ENCODE measurements at regions not wholly inside any gene's neighbourhood (a gene's known extent, or its start where the extent isn't known, plus 50 kb on each side); places are given as distances from the start of the nearest gene placed in this dataset.
"Not testable (repeated sequence)": the region's sequence is repeated elsewhere in the genome, so short reads cannot be mapped to it uniquely, and the experiment has no call there.

DNA sequence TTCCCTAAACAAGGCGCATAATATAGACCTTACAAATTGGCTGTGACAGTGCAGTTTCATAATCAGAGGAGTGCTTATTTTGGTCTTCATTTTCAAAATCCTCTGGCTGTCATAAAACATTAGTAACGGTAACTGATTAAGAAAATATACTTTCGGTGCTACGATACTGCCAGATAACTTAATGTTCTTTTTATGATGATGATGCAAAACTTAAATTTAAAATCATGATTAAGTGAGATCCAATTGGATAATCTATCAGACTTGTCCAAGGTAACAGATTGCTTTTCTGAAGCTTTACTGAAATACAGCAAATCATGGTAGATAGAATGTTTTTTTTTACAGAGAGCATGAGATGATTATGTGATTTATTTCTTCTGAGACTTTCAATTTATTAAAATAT is 364.2 kb upstream of the CNTN3 start:
- no peak for DNase-seq (ENCODE audit: low read depth in 2 of 2, low spot score in 1 of 2)

DNA sequence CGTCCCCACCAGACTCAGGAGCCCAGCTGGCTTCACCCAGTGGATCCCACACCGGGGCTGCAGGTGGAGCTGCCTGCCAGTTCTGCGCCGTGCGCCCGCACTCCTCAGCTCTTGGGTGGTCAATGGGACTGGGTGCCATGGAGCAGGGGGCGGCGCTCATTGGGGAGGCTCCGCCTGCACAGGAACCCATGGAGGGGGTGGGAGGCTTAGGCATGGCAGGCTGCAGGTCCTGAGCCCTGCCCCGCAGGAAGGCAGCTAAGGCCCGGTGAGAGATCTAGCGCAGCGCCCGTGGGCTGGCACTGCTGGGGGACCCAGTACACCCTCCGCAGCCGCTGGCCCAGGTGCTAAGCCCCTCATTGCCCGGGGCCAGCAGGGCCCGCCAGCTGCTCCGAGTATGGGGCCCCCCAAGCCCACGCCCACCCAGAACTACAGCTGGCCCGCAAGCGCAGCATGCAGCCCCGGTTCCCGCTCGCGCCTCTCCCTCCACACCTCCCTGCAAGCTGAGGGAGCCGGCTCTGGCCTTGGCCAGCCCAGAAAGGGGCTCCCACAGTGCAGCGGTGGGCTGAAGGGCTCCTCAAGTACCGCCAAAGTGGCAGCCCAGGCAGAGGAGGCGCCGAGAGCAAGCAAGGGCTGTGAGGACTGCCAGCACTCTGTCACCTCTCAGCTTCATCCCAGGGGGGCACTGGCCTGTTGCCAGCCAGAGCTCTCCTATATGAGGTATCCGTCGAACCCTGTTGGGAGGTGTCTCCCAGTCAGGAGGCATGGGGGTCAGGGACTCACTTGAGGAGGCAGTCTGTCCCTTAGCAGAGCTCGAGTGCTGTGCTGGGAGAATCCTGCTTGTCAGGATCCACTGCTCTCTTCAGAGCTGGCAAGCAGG is 370.8 kb upstream of the CNTN3 start:
- DNase-seq (ENCODE audit: low read depth in 2 of 2, low spot score in 1 of 2): not testable (repeated sequence)

DNA sequence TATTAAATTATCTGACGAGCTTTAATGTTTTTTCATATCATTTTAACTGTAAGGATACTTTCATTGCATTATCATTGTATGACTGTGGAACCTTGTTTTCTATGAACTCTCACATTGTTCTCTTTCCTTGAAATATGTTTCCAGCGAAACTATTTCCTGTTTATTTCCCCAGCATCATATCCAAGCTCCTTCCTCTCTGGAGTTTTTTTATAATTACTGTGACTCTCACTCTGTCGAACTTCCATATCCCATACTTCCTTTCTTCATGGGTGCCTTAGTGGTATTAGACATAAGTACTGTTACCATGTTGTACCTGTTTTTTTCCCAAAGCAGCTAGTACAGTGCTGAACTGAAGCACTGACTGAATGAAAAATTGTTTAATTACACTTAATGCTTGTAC is 373.6 kb upstream of the CNTN3 start:
- no peak for DNase-seq (ENCODE audit: low read depth in 2 of 2, low spot score in 1 of 2)

DNA sequence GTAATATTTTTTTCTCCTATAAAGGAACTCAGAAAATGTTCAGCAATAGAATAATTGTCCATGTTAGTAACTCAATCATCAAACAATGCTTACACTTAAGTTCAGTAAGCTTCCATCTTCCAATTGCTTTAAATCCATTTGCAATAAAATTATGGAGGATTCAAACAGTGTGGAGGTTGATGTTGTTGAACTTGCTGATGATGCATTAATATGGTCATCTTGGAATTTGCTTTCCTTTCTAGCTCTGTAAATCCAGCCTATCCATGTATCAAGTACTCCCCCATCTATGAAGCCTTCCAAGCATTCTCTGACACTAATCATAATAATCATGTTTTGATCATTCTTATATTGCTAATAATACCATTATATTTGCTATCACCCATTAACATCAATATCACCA is 378.4 kb upstream of the CNTN3 start:
- no peak for DNase-seq (ENCODE audit: low read depth in 2 of 2, low spot score in 1 of 2)

DNA sequence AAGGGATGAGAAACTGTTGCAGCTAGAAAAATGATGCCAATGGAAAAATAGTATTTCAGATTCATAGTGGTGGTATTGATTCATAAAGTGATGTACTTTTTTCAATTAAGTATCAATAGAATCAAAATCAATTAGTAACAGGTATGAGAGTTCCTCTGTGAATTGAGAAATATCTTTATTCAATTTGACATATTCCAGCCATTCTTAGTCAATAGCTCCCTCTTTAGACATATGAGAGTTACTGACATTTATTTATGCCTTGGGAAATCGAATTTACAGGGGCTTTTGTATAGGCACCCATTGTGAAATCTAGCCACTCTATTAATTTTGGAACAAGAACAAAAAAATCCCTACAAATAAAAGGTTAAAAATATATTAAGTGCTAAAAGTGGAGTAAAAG is 386.9 kb upstream of the CNTN3 start:
- DNase-seq (ENCODE audit: low read depth in 2 of 2, low spot score in 1 of 2): no peak

DNA sequence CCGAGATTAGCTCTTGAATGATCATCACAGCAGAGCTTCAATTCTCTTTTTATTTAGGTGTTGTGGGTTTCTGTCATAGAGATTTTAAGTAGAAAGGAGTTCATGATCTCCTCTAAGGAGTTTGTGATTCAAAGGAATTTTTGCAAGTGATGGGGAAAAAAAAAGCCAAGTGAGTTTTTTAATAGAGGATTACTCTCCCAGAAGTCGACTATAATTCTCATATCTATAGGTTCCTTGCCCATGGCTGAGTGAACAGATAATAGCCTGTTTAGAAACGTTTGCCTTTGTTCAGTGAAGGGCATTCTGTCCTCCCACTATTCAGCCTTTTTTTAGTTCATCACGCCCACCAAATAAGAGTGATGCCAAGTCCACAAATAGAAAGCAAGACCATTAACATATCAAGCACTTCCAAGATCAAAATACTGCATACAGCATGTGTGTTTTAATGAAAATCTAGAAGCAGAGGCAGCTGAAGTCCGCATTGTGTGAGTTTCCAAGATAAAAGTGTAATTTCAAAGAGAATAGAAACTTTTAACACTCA is 398.4 kb upstream of the CNTN3 start:
- DNase-seq (ENCODE audit: low read depth in 2 of 2, low spot score in 1 of 2): no peak

DNA sequence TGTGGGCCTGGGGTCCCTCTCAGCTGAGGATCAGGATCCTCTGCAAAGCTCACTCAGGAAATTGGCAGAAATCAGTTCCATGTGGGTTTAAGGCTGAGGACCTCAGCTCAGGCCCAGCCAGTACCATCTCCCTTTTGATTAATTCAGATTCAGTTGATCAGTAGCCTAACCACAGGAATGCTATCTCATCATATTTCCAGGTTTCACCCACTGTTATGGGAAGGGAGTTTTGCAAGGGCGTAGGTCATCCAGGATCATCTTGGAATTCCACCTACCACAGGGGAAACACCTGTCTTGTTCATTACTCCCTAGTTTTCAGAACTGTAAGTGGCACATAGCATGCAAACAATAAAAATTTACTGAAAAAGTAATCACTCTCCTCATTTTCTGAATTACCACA is 399.5 kb upstream of the CNTN3 start:
- no peak for DNase-seq (ENCODE audit: low read depth in 2 of 2, low spot score in 1 of 2)

DNA sequence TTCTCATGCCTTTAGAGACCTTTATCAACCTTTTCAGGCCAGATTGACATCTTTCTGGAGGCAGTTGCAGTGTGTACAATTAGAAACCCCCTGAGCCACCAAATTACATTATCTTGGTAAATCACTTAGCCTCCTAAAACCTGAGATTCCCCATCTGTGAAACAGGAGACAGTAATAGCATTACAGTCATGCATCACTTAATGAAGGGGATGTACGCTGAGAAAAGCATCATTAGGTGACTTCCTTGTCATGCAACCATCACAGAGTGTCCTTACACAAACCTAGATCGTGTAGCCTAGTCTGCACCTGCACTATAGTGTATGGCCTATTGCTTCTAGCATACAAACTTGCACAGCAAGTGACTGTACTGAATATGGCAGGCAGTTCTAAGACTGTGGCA is 400.8 kb upstream of the CNTN3 start:
- no peak for DNase-seq (ENCODE audit: low read depth in 2 of 2, low spot score in 1 of 2)

DNA sequence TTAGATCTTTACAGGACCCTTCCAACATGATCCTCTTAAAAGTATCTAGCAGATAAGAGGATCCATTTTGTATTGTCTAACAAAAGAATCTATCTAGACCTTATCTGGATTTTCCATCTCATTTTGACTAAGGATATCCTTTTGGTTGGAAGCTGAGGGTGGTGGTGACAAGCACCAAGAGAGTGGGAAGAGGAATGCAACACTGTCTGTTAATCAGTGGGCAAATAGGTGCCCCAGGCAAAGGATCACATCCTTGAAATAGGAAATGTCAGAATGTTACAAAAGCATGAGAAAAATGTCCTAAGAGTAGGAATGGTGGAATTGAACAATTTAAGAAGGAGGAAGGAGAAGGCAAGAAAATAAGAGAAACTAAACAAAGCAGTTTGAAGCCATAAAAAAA is 420.7 kb upstream of the CNTN3 start:
- no peak for DNase-seq (ENCODE audit: low read depth in 2 of 2, low spot score in 1 of 2)

DNA sequence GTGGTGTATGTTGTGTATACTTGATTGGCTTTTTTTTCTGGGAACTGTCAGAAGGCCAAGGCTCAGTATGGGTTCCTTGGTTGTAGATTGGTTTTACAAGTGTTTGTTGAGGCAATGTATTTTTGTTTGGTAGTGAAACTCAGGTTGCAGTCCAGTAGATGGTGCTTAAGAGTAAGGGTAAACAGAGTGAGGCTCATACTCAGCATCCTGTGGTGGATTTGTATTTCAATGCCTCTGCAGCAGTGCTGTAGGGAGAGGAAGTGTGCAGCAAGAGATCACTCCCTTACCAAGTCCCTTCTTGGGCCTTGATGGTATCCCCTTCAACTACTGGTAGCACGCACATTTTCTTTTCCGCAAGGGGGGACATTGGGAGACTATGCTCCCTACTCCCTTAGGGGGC is 428.5 kb upstream of the CNTN3 start:
- no peak for DNase-seq (ENCODE audit: low read depth in 2 of 2, low spot score in 1 of 2)

DNA sequence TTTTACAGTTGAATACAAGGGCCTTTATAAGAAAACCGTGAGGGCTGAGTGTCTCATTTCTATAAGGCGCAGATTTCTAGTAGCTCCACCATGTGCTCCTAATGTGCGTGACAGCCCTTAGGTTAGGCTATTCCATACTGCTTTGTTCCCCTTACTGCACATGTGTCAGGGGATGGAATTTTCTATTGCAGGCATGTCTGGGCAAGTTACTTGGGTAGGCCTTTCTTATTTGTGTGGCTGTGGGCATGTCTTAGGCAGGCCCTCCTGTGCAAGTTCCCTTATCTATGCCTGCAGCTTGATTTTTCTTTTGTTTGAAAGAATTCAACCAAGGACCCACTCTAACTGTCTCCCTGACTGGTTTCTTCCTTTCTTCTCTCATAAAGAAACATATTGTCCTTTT is 434.2 kb upstream of the CNTN3 start:
- no peak for DNase-seq (ENCODE audit: low read depth in 2 of 2, low spot score in 1 of 2)

DNA sequence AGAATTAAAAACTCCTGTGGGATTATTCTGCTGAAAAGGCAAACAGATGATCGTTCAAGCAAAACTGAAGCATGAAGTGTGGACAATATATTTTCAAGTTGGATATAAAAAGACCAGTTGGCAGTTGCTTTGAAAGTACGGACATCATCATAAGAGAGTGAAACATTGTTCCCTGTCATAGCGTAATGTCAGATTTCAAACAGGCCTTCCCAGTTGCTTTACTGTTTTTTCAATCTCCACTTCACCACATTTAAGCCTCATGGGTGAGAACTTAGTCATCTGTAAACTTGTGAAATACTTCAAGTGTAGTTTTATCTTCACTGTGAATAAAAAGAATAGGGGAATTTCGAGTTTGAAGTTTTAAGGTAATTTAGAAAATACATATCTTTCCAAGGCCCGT is 435.1 kb upstream of the CNTN3 start:
- DNase-seq (ENCODE audit: low read depth in 2 of 2, low spot score in 1 of 2): no peak

DNA sequence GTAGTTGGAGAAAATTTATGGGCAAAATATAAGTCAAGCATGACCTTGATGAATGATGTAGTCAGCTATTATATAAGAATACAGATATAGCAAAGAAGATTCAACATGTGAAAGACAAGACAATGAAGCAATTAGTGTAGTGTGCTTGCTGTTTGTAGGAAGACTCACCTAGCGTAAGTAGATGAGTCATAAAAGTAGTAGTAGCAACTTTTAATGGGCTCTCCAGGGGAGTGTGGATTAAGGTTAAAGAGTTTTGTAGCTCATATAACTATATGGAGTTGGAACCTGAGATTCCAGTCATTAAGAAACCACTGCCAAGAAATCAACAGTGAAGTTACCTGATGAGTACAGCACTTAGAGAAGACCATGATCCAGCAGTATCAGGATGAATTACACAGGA is 444.7 kb upstream of the CNTN3 start:
- no peak for DNase-seq (ENCODE audit: low read depth in 2 of 2, low spot score in 1 of 2)

DNA sequence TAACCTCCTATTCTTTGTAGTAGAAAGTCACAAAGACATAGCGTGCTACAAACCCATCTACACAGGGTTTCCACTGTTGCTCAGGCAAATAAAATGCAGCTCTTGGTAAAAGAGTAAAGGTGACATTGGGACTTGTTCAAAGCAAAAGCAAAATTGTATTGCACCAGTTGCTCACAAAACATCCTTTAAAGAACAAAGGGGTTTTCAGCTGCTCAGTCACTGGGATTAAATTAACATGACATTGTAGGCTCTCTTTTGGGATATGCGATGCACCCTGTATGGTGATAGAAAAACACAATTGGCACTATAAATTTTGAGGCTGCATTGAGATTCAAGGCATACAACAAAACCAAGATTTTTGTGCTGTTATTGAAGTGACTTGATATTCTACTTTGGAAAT is 447.3 kb upstream of the CNTN3 start:
- DNase-seq (ENCODE audit: low read depth in 2 of 2, low spot score in 1 of 2): no peak

DNA sequence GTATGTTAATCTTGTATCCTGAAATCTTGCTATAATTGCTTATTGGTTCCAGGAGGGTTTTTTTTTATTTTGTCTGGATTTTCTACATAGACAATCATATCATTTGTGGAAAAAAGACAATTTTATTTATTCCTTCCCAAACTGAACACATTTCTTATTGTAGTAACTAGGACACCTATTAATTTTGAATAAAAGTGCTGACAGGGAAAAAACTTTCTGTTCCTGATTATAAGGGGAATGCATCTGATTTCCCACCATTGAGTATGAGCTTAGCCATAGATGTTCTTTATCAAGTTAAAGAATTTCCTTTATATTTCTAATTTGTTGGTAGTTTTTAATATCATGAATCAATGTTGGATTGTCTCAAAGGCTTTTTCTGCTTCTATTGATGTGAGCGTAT is 460.7 kb upstream of the CNTN3 start:
- no peak for DNase-seq (ENCODE audit: low read depth in 2 of 2, low spot score in 1 of 2)

DNA sequence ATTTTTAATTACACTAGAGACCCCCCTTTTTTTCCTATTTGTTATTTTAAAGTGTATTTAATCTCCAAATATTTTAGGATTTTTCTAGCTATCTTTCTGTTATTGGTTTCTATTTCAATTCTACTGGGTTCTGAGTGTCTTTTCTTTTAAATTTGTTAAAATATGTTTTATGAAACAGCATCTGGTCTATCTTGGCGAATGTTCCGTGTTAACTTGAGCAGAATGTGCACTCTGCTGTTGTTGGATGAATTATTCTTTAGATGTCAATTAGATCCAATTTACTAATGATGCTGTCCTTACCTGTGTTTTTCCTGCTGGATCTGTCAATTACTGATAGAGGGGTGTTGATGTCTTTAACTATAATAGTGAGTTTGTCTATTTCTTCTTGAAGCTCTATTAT is 462.0 kb upstream of the CNTN3 start:
- DNase-seq (ENCODE audit: low read depth in 2 of 2, low spot score in 1 of 2): no peak

DNA sequence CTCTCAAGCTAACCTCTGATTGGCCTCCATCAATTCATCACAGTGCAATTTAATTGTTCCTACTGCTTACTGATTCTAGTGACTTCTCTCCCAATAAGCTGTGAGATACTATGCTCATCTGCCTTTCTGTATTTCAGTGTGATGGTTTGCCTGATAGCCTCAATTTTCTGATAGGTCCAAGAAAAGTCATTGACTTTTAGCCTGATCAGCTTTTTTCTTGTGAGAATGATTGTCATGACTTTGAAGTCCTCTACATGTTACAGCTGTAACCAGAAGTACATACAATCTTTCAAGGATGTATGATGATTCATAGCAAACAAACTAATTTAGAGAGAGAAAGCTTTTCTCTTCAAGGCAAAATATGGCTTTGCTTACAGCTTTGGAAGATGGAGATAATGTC is 463.8 kb upstream of the CNTN3 start:
- DNase-seq (ENCODE audit: low read depth in 2 of 2, low spot score in 1 of 2): no peak

DNA sequence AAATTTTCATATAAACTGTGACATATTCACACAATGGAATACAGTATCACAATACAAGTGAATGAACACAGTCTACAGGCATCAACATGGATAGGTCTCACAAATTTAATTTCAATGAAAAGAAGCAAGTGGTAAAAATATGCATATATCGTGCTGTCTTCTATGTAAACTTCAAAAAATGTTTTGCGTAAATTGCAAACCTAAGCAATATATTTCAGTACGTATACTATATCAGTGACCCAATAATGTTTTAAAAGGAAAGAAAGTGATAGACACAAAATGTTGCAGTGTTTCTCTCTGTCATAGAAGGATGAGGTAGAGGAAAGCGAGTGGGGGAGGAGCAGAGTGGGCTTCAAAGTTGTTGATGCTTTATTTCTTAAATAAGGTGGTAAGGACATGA is 468.4 kb upstream of the CNTN3 start:
- no peak for DNase-seq (ENCODE audit: low read depth in 2 of 2, low spot score in 1 of 2)

DNA sequence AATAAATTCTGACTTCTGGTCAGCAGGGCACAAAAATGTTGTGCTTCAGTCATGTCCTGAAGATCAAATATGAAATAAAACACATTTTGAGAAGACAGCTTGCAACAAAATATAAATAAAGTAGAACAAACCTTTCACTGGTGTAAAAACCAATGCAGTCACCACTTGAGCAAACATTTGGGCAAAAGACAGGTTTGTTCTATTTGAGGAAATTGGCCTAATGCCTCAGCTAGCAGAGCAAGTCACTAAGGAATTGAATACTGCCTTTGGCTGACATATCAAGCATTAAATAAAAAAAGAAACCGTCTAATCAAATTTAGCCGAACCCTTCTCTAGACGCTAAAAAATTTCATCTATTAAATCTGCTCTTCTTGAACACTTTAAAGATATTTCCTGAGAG is 475.4 kb upstream of the CNTN3 start:
- no peak for DNase-seq (ENCODE audit: low read depth in 2 of 2, low spot score in 1 of 2)

DNA sequence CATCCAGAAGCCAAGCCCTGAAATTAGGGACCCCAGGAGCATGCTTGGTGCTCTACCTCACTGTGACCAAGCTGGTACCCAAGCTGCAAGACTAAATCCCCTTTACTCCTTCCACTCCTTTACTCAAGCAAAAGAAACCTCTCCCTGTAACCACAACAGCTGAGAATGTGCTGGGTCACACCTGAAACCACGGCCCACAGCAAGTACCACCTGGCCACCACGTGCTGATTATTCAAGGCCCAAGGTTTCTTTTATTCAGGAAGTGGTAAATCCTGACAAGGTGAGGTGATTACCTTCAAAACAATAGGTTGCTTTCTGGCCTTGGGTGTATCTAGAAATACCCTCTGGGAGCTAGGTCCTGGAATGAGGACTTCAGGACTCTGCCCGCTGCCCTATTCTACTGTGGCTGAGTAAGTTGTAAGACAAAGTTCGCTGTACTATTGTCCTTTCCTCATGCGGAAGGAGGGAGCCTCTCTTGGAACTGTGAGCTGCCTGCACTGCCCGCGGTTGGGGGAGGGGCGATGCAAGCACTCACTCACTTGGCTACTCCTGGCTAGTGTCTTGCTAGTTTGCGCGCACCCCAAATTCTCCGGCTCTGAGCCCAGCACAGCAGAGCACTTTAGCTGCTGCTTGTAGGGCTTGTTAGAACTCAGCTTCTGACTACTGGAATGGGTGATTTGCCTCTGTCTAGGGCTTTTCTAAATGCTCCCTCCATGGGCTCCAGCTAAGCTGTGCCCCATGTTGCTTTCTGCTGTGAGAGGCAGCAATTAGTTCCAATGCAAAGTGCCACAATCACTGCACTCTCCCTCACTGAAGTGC is 487.1 kb upstream of the CNTN3 start:
- DNase-seq (ENCODE audit: low read depth in 2 of 2, low spot score in 1 of 2): no peak

DNA sequence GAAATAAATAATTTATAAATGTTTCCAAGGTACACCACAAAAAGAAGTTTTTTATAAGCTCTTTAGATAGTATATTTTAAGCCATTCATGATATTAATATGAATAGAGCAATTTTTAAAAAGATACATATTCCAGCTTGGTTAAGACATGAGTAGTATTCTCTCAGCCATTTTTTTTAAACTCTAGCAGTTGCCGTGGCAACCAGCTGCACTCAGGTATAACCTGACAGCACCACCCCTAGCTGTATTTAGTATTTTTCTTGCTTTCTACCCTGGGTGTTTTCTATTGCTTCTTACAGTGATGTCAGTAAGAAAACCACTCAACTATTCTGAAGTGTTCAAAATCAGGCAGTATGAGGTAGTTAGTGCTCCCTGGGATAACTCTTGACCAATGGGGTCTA is 496.3 kb upstream of the CNTN3 start:
- no peak for DNase-seq (ENCODE audit: low read depth in 2 of 2, low spot score in 1 of 2)

DNA sequence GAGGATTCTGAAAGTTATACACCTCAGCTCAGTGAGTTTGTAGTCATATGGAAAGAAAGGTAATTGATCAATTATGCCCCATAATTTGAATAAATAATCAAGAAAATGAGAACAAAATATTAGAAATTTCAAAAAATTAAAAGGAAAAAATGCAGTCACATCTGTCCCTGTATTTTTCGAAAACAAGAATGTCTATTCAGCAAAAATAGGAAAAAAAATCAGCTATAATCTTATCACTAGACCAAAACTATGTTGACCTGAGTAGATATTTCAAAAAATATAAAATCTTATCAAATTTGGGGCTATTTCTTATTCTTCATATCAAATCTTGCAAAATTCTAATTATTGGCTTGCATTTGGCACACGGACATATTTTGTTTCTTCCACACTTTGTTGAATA is 501.2 kb upstream of the CNTN3 start:
- DNase-seq (ENCODE audit: low read depth in 2 of 2, low spot score in 1 of 2): no peak
